SK-N-MC (cell line): ENCODE measurements at regions not wholly inside any gene's neighbourhood (a gene's known extent, or its start where the extent isn't known, plus 50 kb on each side); places are given as distances from the start of the nearest gene placed in this dataset.

Experiments used
- EZH2 ChIP-seq: fragments of 200-600 bp; sonication (generic); IDR thresholded peaks from one replicate; pipeline ENCODE4 v1.6.1; 2017; ENCODE audit warnings: antibody characterized with exemption
- POLR2AphosphoS5 ChIP-seq: IDR thresholded peaks from 2 replicates; pipeline ENCODE4 v1.6.1; 2012; ENCODE audit warnings: mild to moderate bottlenecking, low read depth, low read length, borderline replicate concordance

- TF ChIP-seq EZH2 (no peak), POLR2AphosphoS5 (no peak)
Observed at GRCh38 chr2:5951471-5951870, 259.3 kb downstream of the SOX11 start.
